Mesothelial cell of epicardium (in vitro differentiated cells): ENCODE measurements at regions not wholly inside any gene's neighbourhood (a gene's known extent, or its start where the extent isn't known, plus 50 kb on each side); places are given as distances from the start of the nearest gene placed in this dataset.
A peak's percentile ranks its signal among the peaks of the same experiment; 100 is the strongest.

ENCODE experiments used
- DNase-seq, 2 experiments: peaks; one replicate each; pipeline ENCODE4 v3.0.0; 2021; ENCODE audit warnings: low spot score in 2 of 2; ENCODE audit not compliant: unreplicated experiment in 2 of 2
- H3K27ac Mint-ChIP-seq: 2 replicates; pipeline ENCODE4 v1.8.0; 2021; ENCODE audit warnings: mixed read lengths
- H3K27me3 Mint-ChIP-seq: 2 replicates; pipeline ENCODE4 v1.8.0; 2021; ENCODE audit warnings: low read depth, mixed read lengths
- H3K36me3 Mint-ChIP-seq: 2 replicates; pipeline ENCODE4 v1.8.0; 2021; ENCODE audit warnings: mixed read lengths
- H3K4me1 Mint-ChIP-seq: 2 replicates; pipeline ENCODE4 v1.8.0; 2021; ENCODE audit warnings: mixed read lengths
- H3K4me3 Mint-ChIP-seq: 2 replicates; pipeline ENCODE4 v1.8.0; 2021; ENCODE audit warnings: mild to moderate bottlenecking, moderate library complexity, mixed read lengths
- H3K9me3 Mint-ChIP-seq: 2 replicates; pipeline ENCODE4 v1.8.0; 2021; ENCODE audit warnings: mixed read lengths
- CTCF ChIP-seq: fragments of 200-600 bp; sonication (generic); IDR thresholded peaks from one replicate; pipeline ENCODE4 v1.5.0; 2021; ENCODE audit warnings: antibody characterized with exemption; ENCODE audit not compliant: unreplicated experiment

GRCh38 chr4:151911970-151912369, 151.2 kb upstream of the GATB start:
- Mint-ChIP-seq H3K27ac (no peak overlapping the region), H3K27me3 (no peaks in the 10 kb centered on the region), H3K4me1 (peaks cover 12% of the 10 kb centered on the region), H3K36me3 (peaks cover 3% of the 10 kb centered on the region), H3K9me3 (peaks cover 11% of the 10 kb centered on the region), H3K4me3 (no peak overlapping the region)
- DNase-seq = no peak
- no peak for TF ChIP-seq CTCF

- no peak for TF ChIP-seq CTCF
- DNase-seq = no peak
- H3K27me3 Mint-ChIP-seq = no peaks in the 10 kb centered on the region
- peaks cover 2% of the 10 kb centered on the region for H3K9me3 Mint-ChIP-seq
- no peaks in the 10 kb centered on the region for H3K36me3 Mint-ChIP-seq
- peaks cover 12% of the 10 kb centered on the region for H3K4me1 Mint-ChIP-seq
- H3K4me3 Mint-ChIP-seq = no peak overlapping the region
- H3K27ac Mint-ChIP-seq = no peak overlapping the region
Measured at GRCh38 chr4:151908734-151909497, 148.1 kb upstream of the GATB start.

GRCh38 chr4:151908201-151908600, 147.4 kb upstream of the GATB start:
- Mint-ChIP-seq H3K27me3 (no peaks in the 10 kb centered on the region), H3K4me3 (no peak overlapping the region), H3K27ac (peak overlapping the region; percentile 8), H3K9me3 (peaks cover 3% of the 10 kb centered on the region), H3K4me1 (peaks cover 12% of the 10 kb centered on the region), H3K36me3 (no peaks in the 10 kb centered on the region)
- TF ChIP-seq CTCF = no peak
- DNase-seq = no peak

GRCh38 chr4:151906438-151906837, 145.6 kb upstream of the GATB start:
- peaks cover 12% of the 10 kb centered on the region for H3K4me1 Mint-ChIP-seq
- H3K36me3 Mint-ChIP-seq = peaks cover 4% of the 10 kb centered on the region
- peaks cover 19% of the 10 kb centered on the region for H3K9me3 Mint-ChIP-seq
- DNase-seq = no peak
- no peak overlapping the region for H3K27ac Mint-ChIP-seq
- no peaks in the 10 kb centered on the region for H3K27me3 Mint-ChIP-seq
- no peak overlapping the region for H3K4me3 Mint-ChIP-seq
- TF ChIP-seq CTCF = no peak

- no peak for DNase-seq
- Mint-ChIP-seq H3K36me3 (peaks cover 4% of the 10 kb centered on the region), H3K27me3 (no peaks in the 10 kb centered on the region), H3K9me3 (peaks cover 22% of the 10 kb centered on the region), H3K4me1 (peaks cover 10% of the 10 kb centered on the region), H3K27ac (no peak overlapping the region), H3K4me3 (no peak overlapping the region)
- TF ChIP-seq CTCF = no peak
Measured at GRCh38 chr4:151905197-151905596, 144.4 kb upstream of the GATB start.
